Limb (tissue), 2 donors: ENCODE measurements at regions not wholly inside any gene's neighbourhood (a gene's known extent, or its start where the extent isn't known, plus 50 kb on each side); places are given as distances from the start of the nearest gene placed in this dataset.
A peak's percentile ranks its signal among the peaks of the same experiment; 100 is the strongest.

ENCODE experiments used
- DNase-seq, 2 donors: peaks; one replicate each; pipeline ENCODE4 v3.0.0-alpha.2; 2016; ENCODE audit errors: extremely low spot score in 2 of 2

- no peak for DNase-seq
These were observed 833.1 kb downstream of the VRK1 start for GRCh38 chr14:97630249-97630648.

- DNase-seq, result no peak
These were observed 836.1 kb downstream of the VRK1 start for GRCh38 chr14:97633131-97633738.

DNA sequence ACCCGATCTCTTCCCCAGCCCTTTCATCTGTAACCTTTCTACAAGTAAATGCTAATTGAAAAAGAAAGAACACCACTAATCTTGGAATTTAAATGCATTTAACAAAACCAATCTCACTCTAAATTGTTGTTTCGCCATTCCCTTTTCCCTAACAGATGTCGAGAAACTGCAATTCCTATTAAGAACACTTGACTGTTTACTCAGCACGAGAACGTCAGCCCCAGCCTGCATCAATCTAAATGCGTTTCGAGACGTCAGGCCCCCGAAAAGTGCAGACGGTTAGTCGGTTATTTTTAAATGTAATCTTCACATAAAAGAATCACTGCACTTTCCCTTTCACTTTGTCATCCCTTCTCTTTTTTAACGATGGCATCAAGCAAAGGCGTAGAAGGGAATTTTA, 837.6 kb downstream of the VRK1 start:
- peak; percentile 42 to 44 for DNase-seq

DNA sequence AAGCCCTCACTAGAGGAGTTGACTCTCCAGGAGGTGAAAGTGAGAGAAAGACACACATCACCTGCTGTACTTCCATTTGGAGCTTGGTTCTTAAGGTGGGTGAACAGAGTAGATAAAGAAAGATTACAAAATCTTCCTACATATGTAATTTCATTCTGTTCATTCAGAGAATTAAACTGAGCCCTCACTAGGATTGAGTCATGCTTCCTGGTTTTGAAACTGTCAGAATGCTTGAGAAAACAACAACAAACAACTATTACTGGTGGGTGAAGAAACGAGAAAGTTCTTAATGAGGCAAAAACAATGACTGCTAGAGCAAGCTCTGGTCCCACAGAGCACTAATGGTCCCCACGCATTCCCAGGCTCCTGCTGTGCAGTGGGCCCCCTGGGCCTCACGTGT, 841.7 kb downstream of the VRK1 start:
- DNase-seq, result no peak

DNA sequence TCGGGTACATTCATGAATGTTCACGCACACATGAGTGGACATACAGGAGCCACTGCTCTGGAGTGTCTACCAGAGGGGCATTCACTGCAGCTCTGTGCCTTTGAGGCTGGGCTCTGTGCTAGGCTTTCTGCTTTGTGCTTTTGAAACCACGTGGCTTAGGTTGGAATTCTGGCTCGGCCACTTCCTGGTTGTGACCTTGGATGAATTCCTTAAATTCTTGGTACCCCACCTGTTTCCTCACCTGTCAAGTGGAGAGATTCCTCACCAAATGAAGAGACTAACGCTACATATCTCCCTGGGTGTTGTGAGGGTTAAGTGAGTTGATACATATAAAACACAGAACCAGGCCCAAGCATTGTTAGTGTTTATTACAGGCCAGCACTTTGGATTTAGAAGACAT, 842.8 kb downstream of the VRK1 start:
- DNase-seq, result no peak

DNA sequence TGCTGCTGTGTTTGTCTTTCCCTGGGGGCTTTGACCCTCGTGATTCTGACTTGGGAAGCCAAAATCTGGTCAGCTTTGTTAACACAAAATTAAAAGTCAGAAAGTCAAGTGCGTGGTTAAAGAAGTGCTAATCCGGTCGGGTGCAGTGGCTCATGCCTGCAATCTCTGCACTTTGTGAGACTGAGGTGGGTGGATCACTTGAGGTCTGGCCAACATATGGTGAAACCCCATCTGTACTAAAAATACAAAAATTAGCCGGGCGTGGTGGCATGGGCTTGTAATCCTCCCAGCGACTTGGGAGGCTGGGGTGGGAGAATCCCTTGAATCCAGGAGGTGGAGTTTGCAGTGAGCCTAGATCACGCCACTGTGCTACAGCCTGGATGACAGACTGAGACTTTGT, 844.6 kb downstream of the VRK1 start:
- no peak for DNase-seq

- DNase-seq, result no peak
These were observed 845.4 kb downstream of the VRK1 start for GRCh38 chr14:97642631-97643030.

- no peak for DNase-seq
These were observed 847.2 kb downstream of the VRK1 start for GRCh38 chr14:97644365-97644764.

GRCh38 chr14:97649752-97650151, 852.6 kb downstream of the VRK1 start:
- DNase-seq, result no peak

- DNase-seq, result peak in 1 of 2 donors; percentile 15
These were observed 858.2 kb downstream of the VRK1 start for GRCh38 chr14:97655169-97655948.

DNA sequence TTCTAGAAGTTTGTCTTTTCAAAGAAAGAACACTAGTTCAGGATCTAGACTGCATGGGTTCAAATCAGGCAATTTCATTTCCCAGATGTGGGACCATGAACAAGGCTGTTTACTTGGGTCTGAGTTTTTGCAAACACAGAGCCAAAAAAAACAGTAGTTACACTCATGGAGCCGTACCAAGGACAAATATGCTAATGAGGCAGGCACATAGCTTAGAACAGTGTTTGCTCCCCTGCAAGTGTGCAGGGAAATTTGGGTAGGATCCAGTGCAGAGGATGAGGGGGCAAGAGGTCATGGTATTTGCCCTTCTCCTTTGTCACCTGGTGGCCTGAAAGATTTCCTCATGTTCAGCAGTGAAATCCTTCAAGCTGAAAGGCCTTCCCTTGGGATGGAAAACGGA, 860.4 kb downstream of the VRK1 start:
- DNase-seq, result no peak

DNA sequence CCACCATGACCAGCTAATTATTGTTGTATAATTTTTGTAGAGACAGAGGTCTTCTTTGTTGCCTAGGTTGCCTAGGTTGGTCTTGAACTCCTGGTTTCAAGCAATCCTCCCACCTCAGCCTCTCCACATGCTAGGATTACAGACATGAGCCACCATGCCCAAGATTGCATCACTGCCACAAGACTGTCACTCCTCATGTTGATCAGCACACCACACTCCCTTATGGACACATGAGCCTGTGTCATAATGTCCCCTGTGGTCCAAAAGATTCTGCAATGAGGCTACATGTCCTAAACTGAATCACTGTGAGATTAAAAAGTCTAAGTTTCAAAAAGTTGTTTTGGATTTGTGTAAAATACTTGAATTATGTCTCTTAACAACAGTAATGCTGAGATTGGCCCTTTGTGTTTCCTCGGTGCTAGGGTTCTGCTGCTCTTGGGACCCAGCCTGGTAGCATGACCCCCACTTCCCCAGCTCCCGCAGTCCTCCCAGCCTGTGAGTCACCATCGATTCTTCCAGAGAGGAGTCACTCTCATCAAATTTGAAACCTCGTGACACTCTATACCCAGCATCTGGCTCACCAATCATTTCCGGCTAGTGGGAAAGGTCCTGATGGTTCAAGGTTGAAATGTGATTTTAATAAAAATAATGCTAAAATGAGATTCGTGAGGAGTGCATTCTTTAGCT, 890.9 kb downstream of the VRK1 start:
- DNase-seq, result no peak

DNA sequence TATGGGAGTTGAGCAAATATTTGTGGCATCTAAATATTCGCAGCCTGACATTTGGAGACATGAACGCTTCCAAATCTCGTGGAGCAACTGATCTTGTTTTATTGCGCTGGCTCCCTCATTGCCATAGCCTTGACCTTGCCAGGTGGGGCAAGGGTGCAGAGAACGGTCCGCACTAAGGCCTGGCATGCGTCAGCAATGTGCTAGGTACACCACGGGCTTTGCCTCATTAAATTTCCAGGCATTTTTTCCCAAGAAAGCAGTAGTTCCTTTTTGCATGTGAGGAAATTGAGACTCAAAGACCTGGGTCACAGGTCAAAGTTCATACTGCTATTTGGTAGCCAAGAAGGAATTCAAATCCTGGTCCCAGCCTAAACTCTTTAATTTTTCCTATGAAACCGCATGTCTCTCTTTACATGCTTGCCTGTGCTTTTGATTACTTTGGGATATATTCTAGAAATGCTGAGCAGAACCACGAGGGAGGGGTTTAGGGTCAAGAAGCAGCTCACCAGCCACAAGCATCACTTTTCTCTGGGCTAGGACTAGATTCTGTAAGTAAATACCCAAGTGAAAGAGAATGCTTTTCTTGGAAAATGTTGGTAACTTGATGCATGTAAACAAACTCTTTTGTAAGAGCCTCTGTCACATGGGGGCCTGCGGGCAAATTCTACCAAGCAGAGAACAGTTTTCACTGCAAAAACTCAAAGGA, 891.6 kb downstream of the VRK1 start:
- no peak for DNase-seq

GRCh38 chr14:97692084-97692483, 894.9 kb downstream of the VRK1 start:
- no peak for DNase-seq

DNA sequence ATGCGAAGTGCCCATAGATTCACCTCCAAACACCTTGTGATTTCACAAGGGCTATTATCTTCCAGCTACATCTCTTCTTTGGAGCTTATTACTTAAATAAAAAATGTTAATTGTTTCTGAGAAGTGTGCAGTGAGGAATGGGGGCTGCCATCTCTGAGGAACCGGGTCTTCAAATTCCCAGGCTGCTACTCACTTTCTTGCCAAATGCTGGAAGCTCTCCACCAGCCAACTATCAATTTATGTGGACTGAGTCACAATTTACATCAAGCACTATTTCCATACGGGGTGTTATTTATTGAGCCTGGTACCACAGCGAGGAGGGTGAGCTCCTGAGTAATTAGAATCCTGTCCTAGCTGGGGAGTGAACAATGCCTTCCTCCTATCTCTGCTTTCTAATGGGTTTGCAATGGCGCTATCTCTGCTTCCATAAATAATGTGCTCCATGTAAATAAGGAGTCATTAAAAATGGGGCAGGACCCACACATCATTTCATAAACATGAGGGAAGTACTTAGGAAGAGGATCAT, 898.3 kb downstream of the VRK1 start:
- DNase-seq, result no peak

GRCh38 chr14:97697772-97698171, 900.6 kb downstream of the VRK1 start:
- no peak for DNase-seq

- DNase-seq, result no peak
These were observed 901.8 kb downstream of the VRK1 start for GRCh38 chr14:97699026-97699425.

GRCh38 chr14:97703006-97703760, 906.0 kb downstream of the VRK1 start:
- no peak for DNase-seq

- DNase-seq, result no peak
These were observed 907.2 kb downstream of the VRK1 start for GRCh38 chr14:97704316-97704885.

DNA sequence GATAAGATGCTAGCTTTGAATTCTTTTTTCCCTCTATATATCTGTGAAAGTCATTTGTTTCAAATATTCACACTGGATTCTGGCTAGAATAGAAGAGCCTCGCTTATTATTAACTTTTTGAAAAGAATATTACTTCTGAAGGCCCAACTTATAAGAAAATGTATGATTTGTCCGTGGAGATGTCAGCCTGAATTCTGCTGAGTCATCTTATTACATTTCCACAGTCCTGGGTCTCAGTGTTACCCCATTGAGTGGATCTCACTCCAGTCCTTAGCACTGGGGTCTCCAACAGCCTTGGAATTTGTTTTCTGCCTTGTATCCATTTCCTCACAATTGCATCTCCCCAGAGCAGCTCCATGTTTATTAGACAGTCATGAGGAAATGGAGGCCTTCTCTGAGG, 907.9 kb downstream of the VRK1 start:
- DNase-seq, result no peak

DNA sequence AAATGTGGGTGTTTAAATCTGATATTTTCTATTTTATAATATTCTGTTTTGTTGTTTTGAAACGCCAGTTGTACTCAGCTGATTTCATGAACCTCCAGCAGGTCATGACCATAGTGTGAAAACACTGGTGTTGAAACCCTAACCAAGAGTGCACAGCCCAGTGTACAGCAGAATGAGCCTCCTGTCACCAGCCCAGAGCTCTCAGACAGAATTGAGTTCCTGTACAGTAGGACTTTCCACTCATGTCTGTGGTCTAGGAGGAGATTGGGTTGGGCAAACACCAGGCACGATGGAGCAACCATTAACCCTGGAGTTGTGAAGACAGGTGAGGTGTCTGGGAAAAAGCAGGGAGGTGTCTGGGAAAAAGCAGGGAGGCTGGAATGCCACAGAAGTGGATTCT, 908.8 kb downstream of the VRK1 start:
- no peak for DNase-seq
